AG09309 (cell line): ENCODE measurements at regions not wholly inside any gene's neighbourhood (a gene's known extent, or its start where the extent isn't known, plus 50 kb on each side); places are given as distances from the start of the nearest gene placed in this dataset.

Source experiments
- DNase-seq: peaks from one replicate; pipeline ENCODE4 v3.0.0-alpha.2; 2010; ENCODE audit warnings: low read depth
- H3K4me3 ChIP-seq: 2 replicates; pipeline ENCODE4 v1.5.1; 2011; ENCODE audit warnings: mild to moderate bottlenecking, low read depth, low read length, moderate library complexity; ENCODE audit not compliant: control insufficient read depth
- CTCF ChIP-seq: IDR thresholded peaks from 2 replicates; pipeline ENCODE4 v1.5.1; 2011; ENCODE audit warnings: mild to moderate bottlenecking, low read depth, low read length, inconsistent platforms; ENCODE audit not compliant: insufficient read depth, control insufficient read depth; ENCODE audit errors: missing control alignments

GRCh38 chr5:56313596-56313995 lies 80.5 kb upstream of the ANKRD55 start:
- H3K4me3 ChIP-seq: no peak overlapping the region
- DNase-seq: no peak
- TF ChIP-seq CTCF: no peak

GRCh38 chr5:56313004-56313531 lies 79.9 kb upstream of the ANKRD55 start:
- H3K4me3 ChIP-seq: no peak overlapping the region
- DNase-seq: no peak
- no peak for TF ChIP-seq CTCF

- H3K4me3 ChIP-seq: no peak overlapping the region
- TF ChIP-seq CTCF: no peak
- no peak for DNase-seq
Measured at GRCh38 chr5:56311306-56311905, 78.3 kb upstream of the ANKRD55 start.

DNA sequence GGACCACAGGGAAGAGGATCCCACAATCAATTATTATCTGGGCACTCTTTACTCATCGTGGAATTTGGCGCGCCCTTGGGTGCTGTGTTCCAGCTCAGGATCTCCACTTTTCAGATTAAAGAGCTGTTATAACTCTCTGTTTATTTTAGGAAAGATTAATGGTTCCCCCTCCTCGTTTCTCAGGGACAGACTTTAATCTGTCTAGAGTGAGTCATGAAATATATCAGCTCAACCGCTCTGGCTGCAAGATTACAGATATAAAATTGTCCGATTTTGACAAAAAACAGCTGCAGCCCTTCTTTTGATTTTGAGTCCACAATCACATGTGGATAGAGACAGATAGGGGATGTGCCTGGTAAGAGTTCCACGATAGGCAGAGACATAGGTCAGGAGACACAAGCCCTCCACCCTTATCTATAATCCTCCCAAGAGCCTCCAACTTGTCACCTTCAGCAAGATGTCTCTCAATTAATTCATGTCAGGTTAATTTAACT lies 77.6 kb upstream of the ANKRD55 start:
- TF ChIP-seq CTCF: no peak
- H3K4me3 ChIP-seq: no peak overlapping the region
- DNase-seq: no peak

DNA sequence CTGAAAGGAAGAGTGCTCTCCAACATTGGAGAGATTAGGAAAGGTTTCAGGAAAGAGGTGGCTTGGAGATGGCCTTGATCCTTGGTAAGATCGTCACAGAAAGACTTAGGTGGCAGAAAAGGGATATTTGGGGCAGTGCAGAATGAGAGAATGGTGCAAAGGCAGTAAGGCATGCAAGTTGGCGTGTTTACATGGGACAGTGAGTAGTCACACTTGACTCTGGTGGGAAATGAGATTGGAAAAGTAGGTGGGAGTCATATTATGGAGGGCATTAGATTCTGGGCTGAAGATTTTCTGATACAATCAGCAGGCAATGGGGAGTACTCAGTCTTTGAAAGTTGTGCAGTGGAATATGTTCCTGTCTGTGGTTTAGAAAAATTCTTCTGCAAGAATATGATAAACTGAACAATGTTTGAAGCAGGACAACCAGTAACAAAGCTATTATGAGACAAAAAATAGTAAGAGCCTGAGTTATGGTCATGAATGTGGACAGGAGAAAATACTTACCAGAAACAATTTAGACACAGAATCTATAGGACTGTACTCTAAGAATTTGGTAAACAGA lies 76.2 kb upstream of the ANKRD55 start:
- H3K4me3 ChIP-seq: no peak overlapping the region
- TF ChIP-seq CTCF: no peak
- no peak for DNase-seq

GRCh38 chr5:56307714-56308333 lies 74.7 kb upstream of the ANKRD55 start:
- no peak for TF ChIP-seq CTCF
- no peak for DNase-seq
- no peak overlapping the region for H3K4me3 ChIP-seq
